ENCODE measurements at regions not wholly inside any gene's neighbourhood (a gene's known extent, or its start where the extent isn't known, plus 50 kb on each side); places are given as distances from the start of the nearest gene placed in this dataset. TPM values are rescaled to one million over a fixed set of nuclear protein-coding genes. Genes with fewer than 3 reads are reported as not detected.
"Not testable (repeated sequence)": the region's sequence is repeated elsewhere in the genome, so short reads cannot be mapped to it uniquely, and the experiment has no call there.

DNA sequence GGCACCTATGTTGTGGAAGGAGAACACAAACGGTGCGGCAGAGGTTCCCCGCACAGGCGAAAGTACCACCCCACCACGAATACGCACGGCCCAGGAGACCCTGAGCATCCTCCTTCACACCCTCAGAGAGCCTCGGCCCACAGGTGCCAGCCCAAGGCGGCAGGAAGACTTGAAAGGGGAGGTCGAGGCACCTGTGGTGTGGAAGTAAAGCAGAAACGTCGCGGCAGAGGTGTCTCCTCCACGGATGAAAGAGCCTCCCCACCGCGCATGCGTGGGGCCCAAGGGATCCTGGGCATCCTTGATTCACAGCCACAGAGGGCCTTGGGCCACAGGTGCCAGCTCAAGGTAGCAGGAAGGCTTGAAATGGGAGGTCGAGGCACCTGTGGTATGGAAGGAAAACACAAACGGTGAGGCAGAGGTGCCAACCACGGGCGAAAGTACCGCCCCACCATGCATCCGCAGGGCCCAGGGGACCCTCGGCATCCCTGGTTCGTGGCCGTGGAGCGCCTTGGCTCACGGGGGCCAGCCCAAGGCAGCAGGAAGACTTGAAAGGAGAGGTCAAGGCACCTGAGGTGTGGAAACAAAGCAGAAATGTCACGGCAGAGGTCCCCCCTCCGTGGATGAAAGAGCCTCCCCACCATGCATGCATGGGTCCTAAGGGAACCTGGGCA is 380.1 kb downstream of the ALG10 start:
- no peak for DNase-seq (ENCODE audit: low read depth in 2 of 3, low spot score in 2 of 3)

DNA sequence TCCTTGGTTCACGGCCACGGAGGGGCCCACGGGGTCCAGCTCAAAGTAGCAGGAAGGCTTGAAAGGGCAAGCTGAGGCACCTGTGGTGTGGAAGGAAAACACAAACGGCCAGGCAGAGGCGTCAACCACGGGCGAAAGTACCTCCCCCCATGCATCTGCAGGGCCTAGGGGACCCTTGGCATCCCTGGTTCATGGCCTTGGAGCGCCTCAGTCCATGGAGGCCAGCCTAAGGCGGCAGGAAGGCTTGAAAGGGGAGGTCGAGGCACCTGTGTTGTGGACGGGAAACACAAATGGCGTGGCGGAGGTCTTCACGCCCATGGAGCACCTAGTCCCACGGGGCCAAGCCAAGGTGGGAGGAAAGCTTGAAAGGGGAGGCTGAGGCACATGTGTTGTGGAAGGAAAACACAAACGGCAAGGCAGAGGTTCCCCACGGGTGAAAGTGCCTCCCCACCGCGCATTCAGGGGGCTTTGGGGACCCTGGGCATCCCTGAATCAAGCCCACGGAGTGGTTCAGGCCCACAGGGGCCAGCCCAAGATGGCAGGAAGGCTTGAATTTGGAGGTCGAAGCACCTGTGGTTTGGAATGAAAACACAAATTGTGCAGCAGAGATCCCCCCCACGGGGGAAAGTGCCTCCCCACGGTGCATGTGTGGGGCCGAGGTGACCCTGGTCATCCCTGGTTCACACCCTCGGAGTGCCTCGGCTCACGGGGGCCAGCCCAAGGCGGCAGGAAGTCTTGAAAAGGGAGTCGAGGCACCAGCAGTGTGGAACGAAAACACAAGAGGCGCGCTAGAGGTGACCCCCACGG is 380.8 kb downstream of the ALG10 start:
- no peak for DNase-seq (ENCODE audit: low read depth in 2 of 3, low spot score in 2 of 3)

DNA sequence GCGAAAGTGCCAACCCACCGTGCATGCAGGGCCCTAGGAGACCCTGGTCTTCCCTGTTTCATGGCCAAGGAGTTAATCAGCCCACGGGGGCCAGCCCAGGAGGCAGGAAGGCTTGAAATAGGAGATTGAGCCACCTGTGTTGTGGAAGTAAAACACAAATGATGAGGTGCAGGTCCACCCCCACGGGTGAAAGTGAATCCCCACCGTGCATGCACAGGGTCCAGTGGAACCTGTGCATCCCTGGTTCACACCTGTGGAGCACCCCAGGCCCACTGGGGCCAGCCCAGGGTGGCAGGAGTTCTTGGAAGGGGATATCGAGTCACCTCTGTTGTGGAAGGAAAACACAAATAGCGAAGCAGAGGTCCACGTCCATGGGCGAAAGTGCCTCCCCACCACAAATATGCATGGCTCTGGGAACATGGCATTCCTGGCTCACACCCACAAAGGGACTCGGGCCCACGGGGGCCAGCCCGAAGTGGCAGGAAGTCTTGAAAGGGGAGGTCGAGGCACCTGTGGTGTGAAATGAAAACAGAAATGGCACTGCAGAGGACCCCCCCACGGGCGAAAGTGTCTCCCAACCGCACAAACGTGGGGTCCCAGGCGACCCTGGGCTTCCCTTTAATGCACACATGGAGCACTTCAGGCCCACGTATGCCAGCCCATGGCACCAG is 381.5 kb downstream of the ALG10 start:
- DNase-seq (ENCODE audit: low read depth in 2 of 3, low spot score in 2 of 3): no peak

DNA sequence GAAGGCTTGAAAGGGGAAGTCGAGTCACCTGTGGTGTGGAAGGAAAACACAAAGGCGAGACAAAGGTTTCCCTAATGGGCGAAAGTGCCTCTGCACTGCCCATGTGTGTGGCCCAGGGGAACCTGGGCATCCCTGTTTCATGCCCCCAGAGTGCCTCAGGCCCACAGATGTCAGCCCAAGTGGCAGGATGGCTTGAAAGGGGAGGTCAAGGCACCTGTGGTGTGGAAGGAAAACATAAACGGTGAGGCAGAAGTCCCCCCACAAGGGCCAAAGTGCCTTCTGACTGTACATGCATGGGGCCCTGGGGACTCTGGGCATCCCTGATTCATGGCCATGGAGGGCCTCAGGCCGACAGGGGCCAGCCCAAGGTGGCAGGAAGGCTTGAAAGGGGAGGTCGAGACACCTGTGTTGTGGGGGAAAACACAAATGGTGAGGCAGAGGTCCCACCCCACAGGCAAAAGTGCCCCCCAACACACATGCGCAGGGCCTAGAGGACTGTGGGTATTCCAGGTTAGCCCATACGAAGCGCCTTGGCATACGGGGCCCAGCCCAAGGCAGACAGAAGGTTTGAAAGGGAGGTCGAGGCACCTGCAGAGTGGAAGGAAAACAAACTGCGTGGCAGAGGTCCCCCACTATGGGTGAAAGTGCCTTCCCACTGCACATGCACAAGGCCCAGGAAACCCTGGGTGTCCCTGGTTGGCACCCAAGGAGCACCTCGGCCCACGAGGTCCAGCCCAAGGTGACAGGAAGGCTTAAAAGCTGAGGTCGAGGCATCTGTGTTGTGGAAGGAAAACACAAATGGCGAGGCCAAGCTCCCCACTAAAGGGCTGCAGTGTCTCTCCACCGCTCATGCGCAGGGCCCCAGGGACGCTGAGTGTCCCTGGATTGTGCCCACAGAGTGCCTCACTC is 382.3 kb downstream of the ALG10 start:
- DNase-seq (ENCODE audit: low read depth in 2 of 3, low spot score in 2 of 3): no peak

DNA sequence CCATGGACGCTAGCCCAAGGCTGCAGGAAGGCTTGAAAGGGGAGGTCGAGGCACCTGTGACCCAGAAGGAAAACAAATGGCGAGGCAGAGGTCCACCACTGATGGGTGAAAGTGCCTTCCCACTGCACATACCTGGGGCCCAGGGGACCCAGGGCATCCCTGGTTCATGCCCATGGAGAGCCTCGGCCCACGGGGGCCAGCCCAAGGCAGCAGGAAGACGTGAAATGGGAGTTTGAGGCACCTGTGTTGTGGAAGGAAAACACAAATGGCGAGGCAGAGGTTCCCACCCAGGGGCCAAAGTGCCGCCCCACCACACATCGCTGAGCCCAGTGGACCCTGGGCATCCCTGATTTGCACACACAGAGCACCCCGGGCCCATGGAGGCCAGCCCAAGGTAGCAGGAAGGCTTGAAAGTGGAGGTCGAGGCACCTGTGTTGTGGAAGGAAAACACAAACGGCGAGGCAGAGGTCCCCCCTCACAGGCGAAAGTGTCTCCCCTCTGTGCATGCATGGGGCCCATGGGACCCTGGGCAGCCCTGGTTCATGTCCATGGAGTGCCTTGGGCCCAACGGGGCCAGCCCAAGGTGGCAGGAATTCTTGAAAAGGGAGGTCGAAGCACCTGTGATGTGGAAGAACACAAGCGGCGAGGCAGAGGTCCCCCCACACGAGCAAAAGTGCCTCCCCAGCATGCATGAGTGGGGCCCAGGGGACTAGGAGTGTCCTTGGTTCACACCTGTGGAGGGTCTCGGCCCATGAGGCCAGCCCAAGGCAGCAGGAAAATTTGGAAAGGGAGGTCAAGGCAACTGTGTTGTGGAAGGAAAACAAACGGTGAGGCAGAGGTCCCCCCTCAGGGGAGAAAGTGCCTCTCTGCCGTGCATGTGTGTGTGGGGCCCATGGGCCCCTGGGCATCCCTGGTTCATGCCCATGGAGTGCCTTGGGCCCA is 383.3 kb downstream of the ALG10 start:
- no peak for DNase-seq (ENCODE audit: low read depth in 2 of 3, low spot score in 2 of 3)

DNA sequence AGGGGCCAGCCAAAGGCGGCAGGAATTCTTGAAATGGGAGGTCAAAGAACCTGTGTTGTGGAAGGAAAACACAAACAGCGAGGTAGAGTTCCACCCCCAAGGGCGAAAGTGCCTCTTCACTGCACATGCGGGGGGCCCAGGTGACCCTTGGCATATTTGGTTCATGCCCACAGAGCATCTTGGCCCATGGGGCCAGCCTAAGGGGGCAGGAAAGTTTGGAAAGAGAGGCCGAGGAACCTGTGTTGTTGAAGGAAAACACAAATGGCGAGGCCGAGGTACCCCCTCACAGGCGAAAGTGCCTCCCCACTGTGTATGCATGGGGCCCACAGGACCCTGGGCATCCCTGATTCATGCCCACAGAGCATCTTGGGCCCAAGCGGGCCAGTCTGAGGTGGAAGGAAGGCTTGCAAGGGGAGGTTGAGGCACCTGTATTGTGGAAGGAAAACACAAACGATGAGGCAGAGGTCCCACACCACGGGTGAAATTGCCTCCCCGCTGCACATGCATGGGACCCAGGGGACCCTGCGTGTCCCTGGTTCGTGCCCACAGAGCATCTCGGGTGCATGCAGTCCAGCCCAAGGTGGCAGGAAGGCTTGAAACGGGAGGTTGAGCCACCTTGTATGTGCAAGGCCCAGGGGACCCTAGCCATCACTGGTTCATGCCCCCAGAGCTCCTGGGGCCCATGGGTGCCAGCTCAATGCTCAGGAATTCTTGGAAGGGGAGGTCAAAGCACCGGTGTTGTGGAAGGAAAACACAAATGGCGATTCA is 384.1 kb downstream of the ALG10 start:
- DNase-seq (ENCODE audit: low read depth in 2 of 3, low spot score in 2 of 3): no peak

DNA sequence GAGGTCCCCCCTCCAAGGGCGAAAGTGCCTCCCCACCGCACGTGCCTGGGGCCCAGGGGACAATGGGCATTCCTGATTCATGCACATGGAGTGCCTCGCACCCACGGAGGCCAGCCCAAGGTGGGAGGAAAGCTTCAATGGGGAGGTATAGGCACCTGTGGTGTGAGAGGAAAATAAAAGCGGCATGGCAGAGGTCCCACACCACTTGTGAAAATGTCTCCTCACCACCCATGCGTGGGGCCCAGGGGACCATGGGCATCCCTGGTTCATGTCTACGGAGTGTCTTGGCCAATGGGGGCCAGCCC is 384.7 kb downstream of the ALG10 start:
- DNase-seq (ENCODE audit: low read depth in 2 of 3, low spot score in 2 of 3): no peak

DNA sequence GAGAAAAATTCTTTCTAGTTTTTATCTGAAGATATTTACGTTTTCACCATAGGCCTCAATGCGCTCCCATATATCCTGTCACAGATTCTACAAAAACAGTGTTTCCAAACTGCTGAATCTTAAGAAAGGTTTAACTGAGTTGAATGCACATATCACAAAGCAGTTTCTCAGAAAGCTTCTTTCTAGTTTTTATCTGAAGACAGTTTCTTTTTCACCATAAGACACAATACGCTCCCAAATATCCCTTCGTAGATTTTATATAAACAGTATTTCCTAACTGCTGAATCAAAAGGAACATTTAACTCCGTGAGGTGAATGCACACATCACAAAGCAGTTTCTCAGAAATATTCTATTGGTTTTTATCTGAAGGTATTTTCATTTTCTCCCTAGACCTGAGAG is 385.5 kb downstream of the ALG10 start:
- no peak for DNase-seq (ENCODE audit: low read depth in 2 of 3, low spot score in 2 of 3)

DNA sequence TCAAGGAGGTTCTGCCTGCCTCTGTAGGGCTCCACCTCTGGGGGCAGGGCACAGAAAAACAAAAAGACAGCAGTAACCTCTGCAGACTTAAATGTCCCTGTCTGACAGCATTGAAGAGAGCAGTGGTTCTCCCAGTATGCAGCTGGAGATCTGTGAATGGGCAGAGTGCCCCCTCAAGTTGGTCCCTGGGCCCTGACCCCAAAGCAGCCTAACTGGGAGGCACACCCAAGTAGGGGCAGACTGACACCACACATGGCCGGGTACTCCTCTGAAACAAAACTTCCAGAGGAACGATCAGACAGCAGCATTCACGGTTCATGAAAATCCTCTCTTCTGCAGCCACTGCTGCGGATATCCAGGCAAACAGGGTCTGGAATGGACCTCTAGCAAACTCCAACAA is 409.2 kb downstream of the ALG10 start:
- DNase-seq (ENCODE audit: low read depth in 2 of 3, low spot score in 2 of 3): not testable (repeated sequence)

Small RNAs in the stretch of these regions (small RNA-seq; reads per million reads assigned to genes)
- gene RNA5SP357: not detected
